ENCODE measurements at regions not wholly inside any gene's neighbourhood (a gene's known extent, or its start where the extent isn't known, plus 50 kb on each side); places are given as distances from the start of the nearest gene placed in this dataset.

- H3K36me3 Mint-ChIP-seq = peaks cover 0 to 8% (median 0%) of the 10 kb centered on the region in 3 donors
These were observed 264.1 kb upstream of the SPRY2 start for GRCh38 chr13:80605011-80605410.

GRCh38 chr13:80604098-80604497 is 263.2 kb upstream of the SPRY2 start:
- Mint-ChIP-seq H3K4me1 (peaks cover 8 to 11% of the 10 kb centered on the region in 2 donors), H3K27me3 (ENCODE audit: low read depth in 3 of 3) (peaks cover 4 to 7% (median 6%) of the 10 kb centered on the region in 3 donors), H3K4me3 (no peak overlapping the region), H3K36me3 (peaks cover 0 to 8% (median 0%) of the 10 kb centered on the region in 3 donors), H3K9me3 (no peaks in the 10 kb centered on the region), H3K27ac (no peak overlapping the region)
- DNase-seq = no peak

More at GRCh38 chr13:80605011-80605410, 264.1 kb upstream of the SPRY2 start:
- Mint-ChIP-seq H3K4me3 (no peak overlapping the region), H3K9me3 (no peaks in the 10 kb centered on the region), H3K27me3 (ENCODE audit: low read depth in 3 of 3) (peaks cover 4 to 7% (median 6%) of the 10 kb centered on the region in 3 donors), H3K4me1 (peaks cover 8 to 11% of the 10 kb centered on the region in 2 donors), H3K27ac (no peak overlapping the region)
- no peak for DNase-seq

- H3K4me3 Mint-ChIP-seq = no peak overlapping the region
- peaks cover 0 to 5% (median 0%) of the 10 kb centered on the region in 3 donors for H3K36me3 Mint-ChIP-seq
- H3K4me1 Mint-ChIP-seq = peaks cover 8 to 11% of the 10 kb centered on the region in 2 donors
- H3K27ac Mint-ChIP-seq = no peak overlapping the region
- no peak for DNase-seq
- peaks cover 4 to 7% (median 6%) of the 10 kb centered on the region in 3 donors for H3K27me3 Mint-ChIP-seq (ENCODE audit: low read depth in 3 of 3)
- H3K9me3 Mint-ChIP-seq = no peaks in the 10 kb centered on the region
These were observed 262.4 kb upstream of the SPRY2 start for GRCh38 chr13:80603351-80603750.

- Mint-ChIP-seq H3K27me3 (ENCODE audit: low read depth in 3 of 3) (peaks cover 1 to 7% (median 3%) of the 10 kb centered on the region in 3 donors), H3K9me3 (no peaks in the 10 kb centered on the region)
These were observed 258.8 kb upstream of the SPRY2 start for GRCh38 chr13:80599765-80600164.

GRCh38 chr13:80598189-80598588 is 257.3 kb upstream of the SPRY2 start:
- Mint-ChIP-seq H3K27ac (no peak overlapping the region), H3K4me3 (no peak overlapping the region), H3K27me3 (ENCODE audit: low read depth in 3 of 3) (peaks cover 0 to 3% (median 1%) of the 10 kb centered on the region in 3 donors), H3K4me1 (no peaks in the 10 kb centered on the region), H3K9me3 (no peaks in the 10 kb centered on the region), H3K36me3 (peaks cover 0 to 8% (median 5%) of the 10 kb centered on the region in 3 donors)
- DNase-seq = no peak

More at GRCh38 chr13:80599765-80600164, 258.8 kb upstream of the SPRY2 start:
- Mint-ChIP-seq H3K4me3 (no peak overlapping the region), H3K36me3 (no peaks in the 10 kb centered on the region), H3K4me1 (no peaks in the 10 kb centered on the region), H3K27ac (no peak overlapping the region)
- no peak for DNase-seq

- Mint-ChIP-seq H3K27ac (no peak overlapping the region), H3K4me1 (peaks cover 6 to 13% of the 10 kb centered on the region in 2 donors), H3K27me3 (ENCODE audit: low read depth in 3 of 3) (peaks cover 0 to 3% (median 2%) of the 10 kb centered on the region in 3 donors), H3K9me3 (peaks cover 0 to 4% (median 0%) of the 10 kb centered on the region in 6 donors), H3K4me3 (no peak overlapping the region), H3K36me3 (peaks cover 2 to 13% (median 5%) of the 10 kb centered on the region in 3 donors)
- no peak for DNase-seq
These were observed 251.2 kb upstream of the SPRY2 start for GRCh38 chr13:80591976-80592740.

- Mint-ChIP-seq H3K4me3 (no peak overlapping the region), H3K27ac (no peak overlapping the region), H3K27me3 (ENCODE audit: low read depth in 3 of 3) (peaks cover 2 to 3% (median 2%) of the 10 kb centered on the region in 3 donors), H3K36me3 (peaks cover 5 to 16% (median 5%) of the 10 kb centered on the region in 3 donors), H3K4me1 (peaks cover 6 to 13% of the 10 kb centered on the region in 2 donors), H3K9me3 (peaks cover 0 to 4% (median 0%) of the 10 kb centered on the region in 6 donors)
- no peak for DNase-seq
These were observed 249.6 kb upstream of the SPRY2 start for GRCh38 chr13:80590551-80590950.

GRCh38 chr13:80586356-80586755 is 245.4 kb upstream of the SPRY2 start:
- Mint-ChIP-seq H3K4me3 (no peak overlapping the region), H3K36me3 (peaks cover 0 to 8% (median 5%) of the 10 kb centered on the region in 3 donors), H3K27ac (no peak overlapping the region), H3K27me3 (ENCODE audit: low read depth in 3 of 3) (peaks cover 2 to 5% (median 4%) of the 10 kb centered on the region in 3 donors), H3K9me3 (peaks cover 0 to 11% (median 0%) of the 10 kb centered on the region in 6 donors), H3K4me1 (peaks cover 0 to under 1% of the 10 kb centered on the region in 2 donors)
- no peak for DNase-seq

- peaks cover 2 to 4% (median 4%) of the 10 kb centered on the region in 3 donors for H3K27me3 Mint-ChIP-seq (ENCODE audit: low read depth in 3 of 3)
- peaks cover 0 to 14% (median 0%) of the 10 kb centered on the region in 6 donors for H3K9me3 Mint-ChIP-seq
- H3K4me3 Mint-ChIP-seq = no peak overlapping the region
- no peak overlapping the region for H3K27ac Mint-ChIP-seq
- DNase-seq = no peak
- no peaks in the 10 kb centered on the region for H3K4me1 Mint-ChIP-seq
- peaks cover 0 to 8% (median 8%) of the 10 kb centered on the region in 3 donors for H3K36me3 Mint-ChIP-seq
These were observed 244.6 kb upstream of the SPRY2 start for GRCh38 chr13:80585531-80585930.

- Mint-ChIP-seq H3K4me1 (no peaks in the 10 kb centered on the region), H3K27me3 (ENCODE audit: low read depth in 3 of 3) (peaks cover 2 to 4% (median 4%) of the 10 kb centered on the region in 3 donors), H3K36me3 (peaks cover 3 to 10% (median 8%) of the 10 kb centered on the region in 3 donors), H3K9me3 (peaks cover 0 to 10% (median 0%) of the 10 kb centered on the region in 6 donors), H3K27ac (no peak overlapping the region), H3K4me3 (no peak overlapping the region)
- DNase-seq = no peak
These were observed 243.9 kb upstream of the SPRY2 start for GRCh38 chr13:80584785-80585184.

- peaks cover 2 to 4% (median 4%) of the 10 kb centered on the region in 3 donors for H3K27me3 Mint-ChIP-seq (ENCODE audit: low read depth in 3 of 3)
- DNase-seq = no peak
These were observed 243.4 kb upstream of the SPRY2 start for GRCh38 chr13:80584306-80584705.

GRCh38 chr13:80577926-80578670 is 237.2 kb upstream of the SPRY2 start:
- peaks cover 0 to 15% (median 0%) of the 10 kb centered on the region in 6 donors for H3K9me3 Mint-ChIP-seq
- no peak overlapping the region for H3K4me3 Mint-ChIP-seq
- H3K27ac Mint-ChIP-seq = no peak overlapping the region
- no peaks in the 10 kb centered on the region for H3K4me1 Mint-ChIP-seq
- H3K36me3 Mint-ChIP-seq = peaks cover 0 to 7% (median 5%) of the 10 kb centered on the region in 3 donors
- peaks cover 3 to 6% (median 4%) of the 10 kb centered on the region in 3 donors for H3K27me3 Mint-ChIP-seq (ENCODE audit: low read depth in 3 of 3)
- no peak for DNase-seq

More at GRCh38 chr13:80584306-80584705, 243.4 kb upstream of the SPRY2 start:
- peaks cover 0 to 10% (median 0%) of the 10 kb centered on the region in 6 donors for H3K9me3 Mint-ChIP-seq
- H3K27ac Mint-ChIP-seq = no peak overlapping the region
- H3K4me3 Mint-ChIP-seq = no peak overlapping the region
- H3K4me1 Mint-ChIP-seq = no peaks in the 10 kb centered on the region
- peaks cover 5 to 12% (median 8%) of the 10 kb centered on the region in 3 donors for H3K36me3 Mint-ChIP-seq

GRCh38 chr13:80577285-80577684 is 236.4 kb upstream of the SPRY2 start:
- Mint-ChIP-seq H3K4me1 (no peaks in the 10 kb centered on the region), H3K27ac (no peak overlapping the region), H3K36me3 (peaks cover 0 to 7% (median 5%) of the 10 kb centered on the region in 3 donors), H3K27me3 (ENCODE audit: low read depth in 3 of 3) (peaks cover 1 to 6% (median 2%) of the 10 kb centered on the region in 3 donors), H3K4me3 (no peak overlapping the region), H3K9me3 (peaks cover 0 to 9% (median 0%) of the 10 kb centered on the region in 6 donors)
- no peak for DNase-seq

Data from immature natural killer cell (primary cell).